ENCODE measurements at regions not wholly inside any gene's neighbourhood (a gene's known extent, or its start where the extent isn't known, plus 50 kb on each side); places are given as distances from the start of the nearest gene placed in this dataset.

- TF ChIP-seq REST (IDR thresholded peaks at IDR 0.05; ENCODE audit: insufficient replicate concordance, low read depth) = no peak
- TF ChIP-seq, protein P1, sequence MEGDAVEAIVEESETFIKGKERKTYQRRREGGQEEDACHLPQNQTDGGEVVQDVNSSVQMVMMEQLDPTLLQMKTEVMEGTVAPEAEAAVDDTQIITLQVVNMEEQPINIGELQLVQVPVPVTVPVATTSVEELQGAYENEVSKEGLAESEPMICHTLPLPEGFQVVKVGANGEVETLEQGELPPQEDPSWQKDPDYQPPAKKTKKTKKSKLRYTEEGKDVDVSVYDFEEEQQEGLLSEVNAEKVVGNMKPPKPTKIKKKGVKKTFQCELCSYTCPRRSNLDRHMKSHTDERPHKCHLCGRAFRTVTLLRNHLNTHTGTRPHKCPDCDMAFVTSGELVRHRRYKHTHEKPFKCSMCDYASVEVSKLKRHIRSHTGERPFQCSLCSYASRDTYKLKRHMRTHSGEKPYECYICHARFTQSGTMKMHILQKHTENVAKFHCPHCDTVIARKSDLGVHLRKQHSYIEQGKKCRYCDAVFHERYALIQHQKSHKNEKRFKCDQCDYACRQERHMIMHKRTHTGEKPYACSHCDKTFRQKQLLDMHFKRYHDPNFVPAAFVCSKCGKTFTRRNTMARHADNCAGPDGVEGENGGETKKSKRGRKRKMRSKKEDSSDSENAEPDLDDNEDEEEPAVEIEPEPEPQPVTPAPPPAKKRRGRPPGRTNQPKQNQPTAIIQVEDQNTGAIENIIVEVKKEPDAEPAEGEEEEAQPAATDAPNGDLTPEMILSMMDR (IDR thresholded peaks at IDR 0.05; ENCODE audit: insufficient read depth, low read length) = no peak
Measured at GRCh38 chr6:21828704-21829103, 235.2 kb downstream of the SOX4 start.
